Stimulated activated naive CD4-positive, alpha-beta T cell (primary cell): ENCODE measurements at regions not wholly inside any gene's neighbourhood (a gene's known extent, or its start where the extent isn't known, plus 50 kb on each side); places are given as distances from the start of the nearest gene placed in this dataset.

Experiments used
- DNase-seq, 6 experiments: peaks; one replicate each; lab custom pipeline; 2025; lab: John Stamatoyannopoulos, UW

- no peak for DNase-seq
Measured at GRCh38 chr7:121447911-121448300, 51.8 kb upstream of the FAM3C start.

GRCh38 chr7:121447243-121447910 lies 51.3 kb upstream of the FAM3C start:
- no peak for DNase-seq

GRCh38 chr7:121446526-121446925 lies 50.4 kb upstream of the FAM3C start:
- no peak for DNase-seq
